ENCODE measurements at regions not wholly inside any gene's neighbourhood (a gene's known extent, or its start where the extent isn't known, plus 50 kb on each side); places are given as distances from the start of the nearest gene placed in this dataset.

GRCh38 chr10:61547297-61547696 is 94.1 kb upstream of the TMEM26 start:
- Mint-ChIP-seq H3K9me3 (no peaks in the 10 kb centered on the region), H3K27me3 (no peaks in the 10 kb centered on the region), H3K4me1 (ENCODE audit: low read depth) (no peaks in the 10 kb centered on the region), H3K36me3 (ENCODE audit: low read depth) (no peaks in the 10 kb centered on the region), H3K4me3 (no peak overlapping the region), H3K27ac (no peak overlapping the region)
- CTCF ChIA-PET: no interaction called here
- Histone ChIP-seq H3K27ac (ENCODE audit: low read depth in 1 of 2, low read length in 2 of 2) (no peak overlapping the region), H3K27me3 (ENCODE audit: control insufficient read depth in 1 of 2, insufficient read depth in 2 of 2, low read length in 2 of 2) (no peaks in the 10 kb centered on the region), H3K36me3 (ENCODE audit: insufficient read depth, low read length) (no peaks in the 10 kb centered on the region), H3K9me3 (ENCODE audit: control insufficient read depth in 1 of 2, insufficient read depth in 1 of 2, low read length in 2 of 2) (no peaks in the 10 kb centered on the region), H3K4me3 (ENCODE audit: low read length) (no peak overlapping the region), H3K4me1 (ENCODE audit: insufficient read depth, low read length) (no peaks in the 10 kb centered on the region)
- DNase-seq: no peak
- ATAC-seq (ENCODE audit: poor library complexity): no peak
- TF ChIP-seq, protein P1, sequence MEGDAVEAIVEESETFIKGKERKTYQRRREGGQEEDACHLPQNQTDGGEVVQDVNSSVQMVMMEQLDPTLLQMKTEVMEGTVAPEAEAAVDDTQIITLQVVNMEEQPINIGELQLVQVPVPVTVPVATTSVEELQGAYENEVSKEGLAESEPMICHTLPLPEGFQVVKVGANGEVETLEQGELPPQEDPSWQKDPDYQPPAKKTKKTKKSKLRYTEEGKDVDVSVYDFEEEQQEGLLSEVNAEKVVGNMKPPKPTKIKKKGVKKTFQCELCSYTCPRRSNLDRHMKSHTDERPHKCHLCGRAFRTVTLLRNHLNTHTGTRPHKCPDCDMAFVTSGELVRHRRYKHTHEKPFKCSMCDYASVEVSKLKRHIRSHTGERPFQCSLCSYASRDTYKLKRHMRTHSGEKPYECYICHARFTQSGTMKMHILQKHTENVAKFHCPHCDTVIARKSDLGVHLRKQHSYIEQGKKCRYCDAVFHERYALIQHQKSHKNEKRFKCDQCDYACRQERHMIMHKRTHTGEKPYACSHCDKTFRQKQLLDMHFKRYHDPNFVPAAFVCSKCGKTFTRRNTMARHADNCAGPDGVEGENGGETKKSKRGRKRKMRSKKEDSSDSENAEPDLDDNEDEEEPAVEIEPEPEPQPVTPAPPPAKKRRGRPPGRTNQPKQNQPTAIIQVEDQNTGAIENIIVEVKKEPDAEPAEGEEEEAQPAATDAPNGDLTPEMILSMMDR (IDR thresholded peaks at IDR 0.05): no peak
- intact Hi-C loops (cut with DNase I, micrococcal nuclease): no loop called here
- POLR2A ChIA-PET: no interaction called here

DNA sequence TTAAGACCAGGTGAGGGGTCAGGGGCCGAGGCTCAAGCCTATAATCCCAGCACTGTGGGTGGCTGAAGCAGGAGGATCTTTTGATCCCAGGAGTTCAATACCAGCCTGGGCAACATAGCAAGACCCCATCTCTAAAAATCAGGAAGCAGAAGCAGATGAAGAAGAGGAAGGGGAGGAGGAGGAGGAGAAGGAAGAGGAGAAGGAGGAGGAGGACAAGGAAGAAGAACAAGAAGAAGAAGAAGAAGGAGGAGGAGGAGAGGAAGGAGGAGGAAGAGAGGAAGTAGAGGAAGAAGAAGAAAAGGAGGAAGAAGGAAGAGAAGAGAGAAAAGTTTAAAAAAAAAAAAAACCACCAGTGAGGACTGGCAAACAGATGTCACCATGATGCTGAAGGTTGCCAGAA is 92.0 kb upstream of the TMEM26 start:
- Histone ChIP-seq H3K9me3 (ENCODE audit: control insufficient read depth in 1 of 2, insufficient read depth in 1 of 2, low read length in 2 of 2) (no peaks in the 10 kb centered on the region), H3K4me1 (ENCODE audit: insufficient read depth, low read length) (no peaks in the 10 kb centered on the region), H3K27ac (ENCODE audit: low read depth in 1 of 2, low read length in 2 of 2) (no peak overlapping the region), H3K27me3 (ENCODE audit: control insufficient read depth in 1 of 2, insufficient read depth in 2 of 2, low read length in 2 of 2) (no peaks in the 10 kb centered on the region), H3K36me3 (ENCODE audit: insufficient read depth, low read length) (no peaks in the 10 kb centered on the region), H3K4me3 (ENCODE audit: low read length) (no peak overlapping the region)
- ChIA-PET POLR2A (no interaction called here), CTCF (no interaction called here)
- TF ChIP-seq, protein P1 (IDR thresholded peaks at IDR 0.05): no peak
- no peaks in the 10 kb centered on the region for H3K4me1 Mint-ChIP-seq (ENCODE audit: low read depth)
- H3K9me3 Mint-ChIP-seq: no peaks in the 10 kb centered on the region
- ATAC-seq (ENCODE audit: poor library complexity) (no peak), DNase-seq (no peak)
- H3K27me3 Mint-ChIP-seq: no peaks in the 10 kb centered on the region
- intact Hi-C loops (cut with DNase I, micrococcal nuclease): no loop called here
- no peak overlapping the region for H3K27ac Mint-ChIP-seq
- no peaks in the 10 kb centered on the region for H3K36me3 Mint-ChIP-seq (ENCODE audit: low read depth)
- no peak overlapping the region for H3K4me3 Mint-ChIP-seq

DNA sequence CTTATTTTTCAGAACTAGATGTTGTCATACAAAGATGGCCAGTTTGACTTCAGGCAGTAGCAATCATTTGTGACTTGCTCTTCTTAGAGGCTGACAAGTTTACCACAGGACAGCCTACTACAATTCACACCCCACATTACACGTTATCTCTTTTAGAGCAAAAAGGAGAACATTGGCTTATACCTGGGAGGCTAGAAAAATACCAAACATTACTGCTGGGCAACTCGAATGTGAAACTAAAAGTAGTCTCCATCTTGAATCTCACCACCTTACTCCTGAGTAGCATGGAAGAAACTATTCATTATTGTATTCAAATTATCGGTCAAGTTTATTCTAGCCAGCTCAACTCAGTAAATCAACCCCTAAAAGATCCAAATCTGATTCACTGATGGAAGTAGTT is 90.7 kb upstream of the TMEM26 start:
- H3K4me1 Mint-ChIP-seq (ENCODE audit: low read depth): no peaks in the 10 kb centered on the region
- TF ChIP-seq, protein P1 (IDR thresholded peaks at IDR 0.05): no peak
- CTCF ChIA-PET: no interaction called here
- Histone ChIP-seq H3K9me3 (ENCODE audit: control insufficient read depth in 1 of 2, insufficient read depth in 1 of 2, low read length in 2 of 2) (no peaks in the 10 kb centered on the region), H3K4me3 (ENCODE audit: low read length) (no peak overlapping the region), H3K4me1 (ENCODE audit: insufficient read depth, low read length) (no peaks in the 10 kb centered on the region), H3K27ac (ENCODE audit: low read depth in 1 of 2, low read length in 2 of 2) (no peak overlapping the region), H3K27me3 (ENCODE audit: control insufficient read depth in 1 of 2, insufficient read depth in 2 of 2, low read length in 2 of 2) (no peaks in the 10 kb centered on the region), H3K36me3 (ENCODE audit: insufficient read depth, low read length) (no peaks in the 10 kb centered on the region)
- DNase-seq (no peak), ATAC-seq (ENCODE audit: poor library complexity) (no peak)
- no peak overlapping the region for H3K27ac Mint-ChIP-seq
- H3K36me3 Mint-ChIP-seq (ENCODE audit: low read depth): no peaks in the 10 kb centered on the region
- intact Hi-C loops (cut with DNase I, micrococcal nuclease): no loop called here
- no peaks in the 10 kb centered on the region for H3K27me3 Mint-ChIP-seq
- POLR2A ChIA-PET: no interaction called here
- no peak overlapping the region for H3K4me3 Mint-ChIP-seq
- H3K9me3 Mint-ChIP-seq: no peaks in the 10 kb centered on the region
